WTC11 (cell line): ENCODE measurements at regions not wholly inside any gene's neighbourhood (a gene's known extent, or its start where the extent isn't known, plus 50 kb on each side); places are given as distances from the start of the nearest gene placed in this dataset.

Experiments
- ATAC-seq: fragments of 200-7000 bp; cut with Tn5 transposase; 2 replicates; pipeline ENCODE4 v1.10.0; 2021; ENCODE audit warnings: mild to moderate bottlenecking, moderate library complexity
- CTCF ChIA-PET: fragments of 300-600 bp; sonication (Branson Sonifier 250); formaldehyde crosslinking; loops from one replicate; lab custom pipeline; 2021; ENCODE audit warnings: antibody characterized with exemption; lab: Charles Lee
- POLR2A ChIA-PET: fragments of 350-600 bp; sonication (Branson Sonifier 250); formaldehyde crosslinking; loops from one replicate; lab custom pipeline; 2021; ENCODE audit warnings: antibody characterized with exemption; lab: Charles Lee
- DNase-seq: peaks from one replicate; pipeline ENCODE4 v3.0.0; 2021; ENCODE audit warnings: low spot score
- H3K27ac Mint-ChIP-seq: 2 replicates; pipeline ENCODE4 v1.8.0; 2021; ENCODE audit warnings: mixed read lengths
- H3K27me3 Mint-ChIP-seq: 2 replicates; pipeline ENCODE4 v1.8.0; 2021; ENCODE audit warnings: low read depth, mild to moderate bottlenecking, moderate library complexity, mixed read lengths
- H3K36me3 Mint-ChIP-seq: 2 replicates; pipeline ENCODE4 v1.8.0; 2021; ENCODE audit warnings: mixed read lengths
- H3K4me1 Mint-ChIP-seq: 2 replicates; pipeline ENCODE4 v1.8.0; 2022; ENCODE audit warnings: mixed read lengths
- H3K4me3 Mint-ChIP-seq: 2 replicates; pipeline ENCODE4 v1.8.0; 2021; ENCODE audit warnings: mild to moderate bottlenecking, moderate library complexity, mixed read lengths
- H3K9me3 Mint-ChIP-seq: 2 replicates; pipeline ENCODE4 v1.8.0; 2021; ENCODE audit warnings: mixed read lengths
- ATF3 ChIP-seq: sonication (generic); formaldehyde crosslinking; conservative IDR thresholded peaks from 2 replicates; pipeline ENCODE4 v1.8.1; 2022; ENCODE audit warnings: mild to moderate bottlenecking, missing genetic modification reagents
- GRHL2 ChIP-seq: fragments of 250-450 bp; sonication (Bioruptor Pico); IDR thresholded peaks from 2 replicates; pipeline ENCODE4 v1.8.0; 2022; ENCODE audit warnings: mild to moderate bottlenecking, moderate library complexity; ENCODE audit not compliant: insufficient replicate concordance, severe bottlenecking
- NFATC4 ChIP-seq: fragments of 250-450 bp; sonication (Bioruptor Pico); IDR thresholded peaks from 2 replicates; pipeline ENCODE4 v1.9.0; 2021; ENCODE audit warnings: mild to moderate bottlenecking
- RELA ChIP-seq: sonication (generic); formaldehyde crosslinking; IDR thresholded peaks from 2 replicates; pipeline ENCODE4 v1.8.1; 2022; ENCODE audit warnings: missing genetic modification reagents, mild to moderate bottlenecking, borderline replicate concordance
- TEAD4 ChIP-seq: sonication (generic); formaldehyde crosslinking; IDR thresholded peaks from 2 replicates; pipeline ENCODE4 v1.8.0; 2022; ENCODE audit warnings: mild to moderate bottlenecking, missing genetic modification reagents
- ZNF121 ChIP-seq: sonication (generic); formaldehyde crosslinking; IDR thresholded peaks from 2 replicates; pipeline ENCODE4 v1.8.0; 2023; ENCODE audit warnings: missing genetic modification reagents
- ZNF219 ChIP-seq: sonication (generic); formaldehyde crosslinking; IDR thresholded peaks from 2 replicates; pipeline ENCODE4 v1.8.0; 2023; ENCODE audit warnings: missing genetic modification reagents, mild to moderate bottlenecking, borderline replicate concordance
- ZNF423 ChIP-seq: fragments of 250-450 bp; sonication (Bioruptor Pico); IDR thresholded peaks from 2 replicates; pipeline ENCODE4 v2.1.2; 2022; ENCODE audit warnings: mild to moderate bottlenecking, moderate library complexity
- ZNF671 ChIP-seq: fragments of 250-450 bp; sonication (Bioruptor Pico); IDR thresholded peaks from 2 replicates; pipeline ENCODE4 v1.8.0; 2021; ENCODE audit warnings: mild to moderate bottlenecking
- ZSCAN18 ChIP-seq: fragments of 250-450 bp; sonication (Bioruptor Pico); IDR thresholded peaks from 2 replicates; pipeline ENCODE4 v2.1.2; 2022; ENCODE audit warnings: mild to moderate bottlenecking, moderate library complexity
- TF ChIP-seq, protein P1 (sequence below): sonication (generic); formaldehyde crosslinking; IDR thresholded peaks from 2 replicates; pipeline ENCODE4 v1.8.1; 2022; ENCODE audit warnings: mild to moderate bottlenecking, moderate library complexity, missing genetic modification reagents
- TF ChIP-seq, protein P2 (sequence below): sonication (generic); formaldehyde crosslinking; IDR thresholded peaks from 2 replicates; pipeline ENCODE4 v1.8.1; 2023; ENCODE audit warnings: mild to moderate bottlenecking, missing genetic modification reagents, borderline replicate concordance
- TF ChIP-seq, protein P3 (sequence below): sonication (generic); formaldehyde crosslinking; IDR thresholded peaks from 2 replicates; pipeline ENCODE4 v1.8.1; 2022; ENCODE audit warnings: low read depth, mild to moderate bottlenecking, moderate library complexity, missing genetic modification reagents, borderline replicate concordance
- TF ChIP-seq, protein P4 (sequence below): sonication (generic); formaldehyde crosslinking; IDR thresholded peaks from 2 replicates; pipeline ENCODE4 v1.8.0; 2023; ENCODE audit warnings: missing genetic modification reagents

DNA sequence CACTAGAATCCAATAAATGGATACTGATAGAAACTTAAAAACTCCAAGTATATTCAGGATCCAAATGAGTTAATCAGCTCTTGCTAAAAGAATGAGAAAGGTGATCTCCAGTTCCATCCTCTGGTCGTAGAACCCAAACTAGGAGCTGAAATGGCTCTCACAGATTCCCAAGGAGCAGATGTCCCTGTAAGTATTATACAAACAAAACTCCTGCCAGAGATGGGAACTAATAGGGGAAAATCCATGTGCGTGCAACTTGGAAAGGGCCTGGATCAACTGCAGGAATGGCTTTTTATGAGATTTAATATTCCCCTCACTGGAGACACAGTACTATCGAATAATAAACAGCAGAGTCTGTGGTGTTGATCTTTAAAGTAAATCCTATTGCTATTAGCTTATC is 309.2 kb upstream of the TBX3 start:
- Mint-ChIP-seq H3K27ac (no peak overlapping the region), H3K36me3 (peaks cover 10% of the 10 kb centered on the region), H3K27me3 (peaks cover 3% of the 10 kb centered on the region; the same call in 1 of the 2 replicates), H3K4me3 (no peak overlapping the region), H3K4me1 (peaks cover 21% of the 10 kb centered on the region), H3K9me3 (peaks cover 17% of the 10 kb centered on the region)
- TF ChIP-seq, protein P1, sequence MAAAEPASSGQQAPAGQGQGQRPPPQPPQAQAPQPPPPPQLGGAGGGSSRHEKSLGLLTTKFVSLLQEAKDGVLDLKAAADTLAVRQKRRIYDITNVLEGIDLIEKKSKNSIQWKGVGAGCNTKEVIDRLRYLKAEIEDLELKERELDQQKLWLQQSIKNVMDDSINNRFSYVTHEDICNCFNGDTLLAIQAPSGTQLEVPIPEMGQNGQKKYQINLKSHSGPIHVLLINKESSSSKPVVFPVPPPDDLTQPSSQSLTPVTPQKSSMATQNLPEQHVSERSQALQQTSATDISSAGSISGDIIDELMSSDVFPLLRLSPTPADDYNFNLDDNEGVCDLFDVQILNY (CRISPR knock-in tag) = no peak
- TF ChIP-seq RELA (CRISPR knock-in tag) (no peak), ZNF423 (CRISPR knock-in tag) (no peak), GRHL2 (CRISPR knock-in tag) (no peak), ATF3 (CRISPR knock-in tag) (no peak), ZSCAN18 (CRISPR knock-in tag) (no peak)
- DNase-seq = no peak
- ChIA-PET CTCF (no interaction called here), POLR2A (interaction anchor here (0.5 kb wide), 1 partner anchor 467 kb away, joined by 3 read pairs; no protein-coding TSS in a partner anchor)
- ATAC-seq = no peak

DNA sequence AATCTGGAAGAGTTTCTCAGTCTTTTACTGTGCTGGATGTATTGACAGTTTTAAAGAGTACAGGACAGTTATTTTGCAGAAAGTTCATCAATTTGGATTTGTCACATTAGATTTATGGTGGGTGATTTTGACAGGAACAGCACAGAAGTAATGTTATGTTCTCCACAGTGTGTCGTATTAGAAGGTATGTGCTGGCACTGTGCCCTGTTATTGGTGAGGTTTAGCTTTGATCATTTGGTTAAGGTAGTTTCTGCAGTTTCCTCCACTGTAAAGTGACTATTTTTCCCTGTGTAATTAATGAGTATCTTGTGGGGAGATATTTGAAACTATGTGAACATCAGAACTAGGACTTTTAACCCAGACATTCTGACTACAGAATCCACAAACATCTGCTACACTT is 308.5 kb upstream of the TBX3 start:
- Mint-ChIP-seq H3K27me3 (peaks cover 3% of the 10 kb centered on the region; the same call in 1 of the 2 replicates), H3K27ac (no peak overlapping the region), H3K9me3 (peaks cover 18% of the 10 kb centered on the region), H3K4me1 (peaks cover 21% of the 10 kb centered on the region), H3K36me3 (peaks cover 10% of the 10 kb centered on the region), H3K4me3 (no peak overlapping the region)
- ATAC-seq = no peak
- no peak for DNase-seq
- CTCF ChIA-PET = no interaction called here
- TF ChIP-seq, protein P2, sequence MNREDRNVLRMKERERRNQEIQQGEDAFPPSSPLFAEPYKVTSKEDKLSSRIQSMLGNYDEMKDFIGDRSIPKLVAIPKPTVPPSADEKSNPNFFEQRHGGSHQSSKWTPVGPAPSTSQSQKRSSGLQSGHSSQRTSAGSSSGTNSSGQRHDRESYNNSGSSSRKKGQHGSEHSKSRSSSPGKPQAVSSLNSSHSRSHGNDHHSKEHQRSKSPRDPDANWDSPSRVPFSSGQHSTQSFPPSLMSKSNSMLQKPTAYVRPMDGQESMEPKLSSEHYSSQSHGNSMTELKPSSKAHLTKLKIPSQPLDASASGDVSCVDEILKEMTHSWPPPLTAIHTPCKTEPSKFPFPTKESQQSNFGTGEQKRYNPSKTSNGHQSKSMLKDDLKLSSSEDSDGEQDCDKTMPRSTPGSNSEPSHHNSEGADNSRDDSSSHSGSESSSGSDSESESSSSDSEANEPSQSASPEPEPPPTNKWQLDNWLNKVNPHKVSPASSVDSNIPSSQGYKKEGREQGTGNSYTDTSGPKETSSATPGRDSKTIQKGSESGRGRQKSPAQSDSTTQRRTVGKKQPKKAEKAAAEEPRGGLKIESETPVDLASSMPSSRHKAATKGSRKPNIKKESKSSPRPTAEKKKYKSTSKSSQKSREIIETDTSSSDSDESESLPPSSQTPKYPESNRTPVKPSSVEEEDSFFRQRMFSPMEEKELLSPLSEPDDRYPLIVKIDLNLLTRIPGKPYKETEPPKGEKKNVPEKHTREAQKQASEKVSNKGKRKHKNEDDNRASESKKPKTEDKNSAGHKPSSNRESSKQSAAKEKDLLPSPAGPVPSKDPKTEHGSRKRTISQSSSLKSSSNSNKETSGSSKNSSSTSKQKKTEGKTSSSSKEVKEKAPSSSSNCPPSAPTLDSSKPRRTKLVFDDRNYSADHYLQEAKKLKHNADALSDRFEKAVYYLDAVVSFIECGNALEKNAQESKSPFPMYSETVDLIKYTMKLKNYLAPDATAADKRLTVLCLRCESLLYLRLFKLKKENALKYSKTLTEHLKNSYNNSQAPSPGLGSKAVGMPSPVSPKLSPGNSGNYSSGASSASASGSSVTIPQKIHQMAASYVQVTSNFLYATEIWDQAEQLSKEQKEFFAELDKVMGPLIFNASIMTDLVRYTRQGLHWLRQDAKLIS (CRISPR knock-in tag) = no peak
- TF ChIP-seq ZNF121 (no peak), TEAD4 (CRISPR knock-in tag) (no peak), ZSCAN18 (CRISPR knock-in tag) (no peak), ZNF671 (CRISPR knock-in tag) (no peak), NFATC4 (no peak), ATF3 (CRISPR knock-in tag) (no peak), ZNF219 (CRISPR knock-in tag) (no peak)
- TF ChIP-seq, protein P3, sequence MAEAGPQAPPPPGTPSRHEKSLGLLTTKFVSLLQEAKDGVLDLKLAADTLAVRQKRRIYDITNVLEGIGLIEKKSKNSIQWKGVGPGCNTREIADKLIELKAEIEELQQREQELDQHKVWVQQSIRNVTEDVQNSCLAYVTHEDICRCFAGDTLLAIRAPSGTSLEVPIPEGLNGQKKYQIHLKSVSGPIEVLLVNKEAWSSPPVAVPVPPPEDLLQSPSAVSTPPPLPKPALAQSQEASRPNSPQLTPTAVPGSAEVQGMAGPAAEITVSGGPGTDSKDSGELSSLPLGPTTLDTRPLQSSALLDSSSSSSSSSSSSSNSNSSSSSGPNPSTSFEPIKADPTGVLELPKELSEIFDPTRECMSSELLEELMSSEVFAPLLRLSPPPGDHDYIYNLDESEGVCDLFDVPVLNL (CRISPR knock-in tag) = no peak
- TF ChIP-seq, protein P4, sequence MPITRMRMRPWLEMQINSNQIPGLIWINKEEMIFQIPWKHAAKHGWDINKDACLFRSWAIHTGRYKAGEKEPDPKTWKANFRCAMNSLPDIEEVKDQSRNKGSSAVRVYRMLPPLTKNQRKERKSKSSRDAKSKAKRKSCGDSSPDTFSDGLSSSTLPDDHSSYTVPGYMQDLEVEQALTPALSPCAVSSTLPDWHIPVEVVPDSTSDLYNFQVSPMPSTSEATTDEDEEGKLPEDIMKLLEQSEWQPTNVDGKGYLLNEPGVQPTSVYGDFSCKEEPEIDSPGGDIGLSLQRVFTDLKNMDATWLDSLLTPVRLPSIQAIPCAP (CRISPR knock-in tag) = no peak
- TF ChIP-seq, all 79 proteins: peak for 0
- POLR2A ChIA-PET = interaction anchor here (0.5 kb wide), 1 partner anchor 466 kb away, joined by 3 read pairs; no protein-coding TSS in a partner anchor
